ENCODE measurements at regions not wholly inside any gene's neighbourhood (a gene's known extent, or its start where the extent isn't known, plus 50 kb on each side); places are given as distances from the start of the nearest gene placed in this dataset.

DNA sequence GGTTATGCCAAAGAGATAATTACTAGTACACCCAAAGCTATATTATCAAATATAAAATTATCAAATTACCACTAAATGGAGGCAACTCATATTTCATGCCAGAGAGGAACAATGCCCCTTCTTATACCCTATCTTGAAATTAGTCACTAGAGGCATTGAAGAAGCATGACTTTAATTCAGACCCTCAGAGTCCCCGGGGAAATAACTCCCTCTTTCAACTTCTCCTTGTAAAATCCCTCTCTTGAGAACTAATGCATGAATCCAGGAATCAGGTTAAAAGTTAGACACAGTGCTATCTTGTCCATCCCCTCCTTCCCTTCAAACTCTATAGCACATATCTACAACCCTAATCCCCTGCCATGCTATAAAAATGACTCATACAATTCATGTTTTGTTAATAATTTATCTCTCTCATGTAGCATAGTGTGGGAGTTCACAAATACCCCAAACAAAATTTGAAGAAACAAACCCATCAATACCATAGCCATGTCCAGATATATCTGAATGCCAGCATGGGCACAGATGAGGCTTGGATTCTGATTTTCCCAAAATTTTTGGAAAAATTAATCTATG lies 665.4 kb downstream of the KCNA4 start:
- no peak for DNase-seq (ENCODE audit: low spot score)

- peak; percentile 62 for DNase-seq (ENCODE audit: low spot score)
Observed at GRCh38 chr11:29343465-29344333, 673.1 kb downstream of the KCNA4 start.

DNA sequence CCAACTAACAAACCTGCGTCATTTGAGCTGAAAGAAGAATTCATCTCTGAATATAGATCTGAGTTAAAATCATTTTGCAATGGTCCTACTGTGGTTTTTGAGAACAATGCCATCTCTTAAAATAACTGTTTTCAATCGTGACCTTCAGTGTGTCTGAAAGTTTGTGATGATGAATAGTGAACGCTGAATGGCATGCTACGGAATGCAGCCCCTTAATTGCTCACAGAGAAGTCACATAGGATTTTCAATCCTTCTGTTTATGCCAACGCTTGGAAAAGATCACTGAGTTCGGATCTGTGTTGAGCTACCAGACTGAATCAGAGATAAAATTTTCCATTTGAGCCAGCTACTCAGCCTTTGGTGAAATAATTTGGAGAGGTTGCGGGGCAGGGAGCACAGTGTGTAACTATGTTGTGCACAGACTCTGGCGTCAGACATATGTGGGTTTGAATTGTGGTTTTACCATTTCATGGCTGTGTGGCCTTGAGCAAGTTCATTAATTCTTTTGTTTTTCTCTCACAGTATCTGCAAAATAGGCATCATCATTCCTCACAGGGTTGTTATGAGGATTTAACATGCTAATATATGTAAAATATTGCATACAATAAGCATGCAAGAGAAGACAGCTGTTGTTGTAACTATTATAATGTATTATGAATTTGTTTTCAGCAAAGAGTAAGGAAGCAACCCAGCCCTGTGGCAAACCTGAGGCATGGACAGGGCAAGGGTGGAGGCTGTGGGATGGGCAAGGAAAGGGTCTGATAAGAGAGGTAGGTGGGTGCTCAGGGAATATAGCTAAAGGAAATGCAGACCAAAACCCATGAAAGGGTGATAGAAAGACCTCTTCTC lies 679.9 kb downstream of the KCNA4 start:
- DNase-seq (ENCODE audit: low spot score) = no peak

- DNase-seq (ENCODE audit: low spot score) = peak; percentile 67
Observed at GRCh38 chr11:29334776-29335130, 682.1 kb downstream of the KCNA4 start.

DNA sequence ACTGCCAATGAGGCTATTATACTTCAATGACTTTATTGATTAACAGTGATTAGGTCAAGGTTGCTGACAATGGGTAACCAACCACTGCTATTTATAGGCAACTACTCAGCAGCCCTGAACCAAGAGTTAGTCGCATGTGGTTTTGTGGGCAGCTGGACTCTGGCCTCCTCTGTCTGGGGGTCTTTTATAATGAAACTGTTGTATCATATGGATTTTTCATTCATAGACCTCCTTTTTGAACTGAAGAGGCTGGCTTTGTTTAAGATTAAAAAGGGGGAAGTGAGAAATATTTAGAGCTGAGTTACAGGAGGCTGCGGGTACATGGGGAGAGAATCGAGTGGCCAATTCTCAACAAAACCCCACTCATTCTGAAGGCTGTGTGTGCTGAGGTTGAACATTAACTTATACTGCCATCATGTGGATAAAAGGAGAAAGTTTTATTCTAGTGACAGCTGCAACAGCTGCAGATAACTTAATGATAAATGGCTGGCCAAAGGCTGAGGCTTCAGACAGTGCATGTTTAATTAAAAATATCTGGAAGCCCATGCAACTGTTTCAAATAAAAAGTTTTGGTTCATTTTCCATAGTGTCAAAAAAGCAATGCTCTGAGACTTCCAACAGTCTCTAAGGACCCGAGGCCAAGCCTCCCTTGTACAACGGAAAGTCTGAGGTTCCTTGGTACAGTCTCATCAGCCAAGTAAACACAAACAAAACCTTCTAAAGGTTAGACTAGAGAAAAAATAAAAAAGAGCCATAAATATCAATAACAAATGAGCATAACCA lies 682.6 kb downstream of the KCNA4 start:
- peak; percentile 82 for DNase-seq (ENCODE audit: low spot score)

- no peak for DNase-seq (ENCODE audit: low spot score)
Observed at GRCh38 chr11:29331451-29332010, 685.3 kb downstream of the KCNA4 start.

- peak; percentile 94 for DNase-seq (ENCODE audit: low spot score)
Observed at GRCh38 chr11:29328961-29329441, 687.8 kb downstream of the KCNA4 start.

- DNase-seq (ENCODE audit: low spot score) = no peak
Observed at GRCh38 chr11:29327891-29328290, 688.9 kb downstream of the KCNA4 start.

DNA sequence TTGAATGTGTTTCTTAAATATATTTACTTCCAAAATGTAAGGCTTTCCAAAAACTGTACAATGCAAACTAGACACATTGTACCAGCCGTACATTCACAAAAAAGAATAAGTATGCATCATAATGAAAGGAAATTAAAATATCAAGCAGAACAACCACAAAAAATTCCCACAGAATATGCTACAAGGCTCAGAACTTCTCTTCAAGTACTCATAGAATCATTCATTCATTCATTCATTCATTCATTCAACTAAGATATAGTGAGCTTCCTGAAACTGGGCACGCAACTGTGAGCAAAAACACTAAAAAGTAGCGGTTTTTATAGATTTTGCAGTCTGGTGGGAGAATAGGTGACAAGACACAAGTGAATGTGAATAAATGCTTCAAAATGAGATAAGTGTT lies 690.1 kb downstream of the KCNA4 start:
- no peak for DNase-seq (ENCODE audit: low spot score)

GRCh38 chr11:29324328-29324727 lies 692.5 kb downstream of the KCNA4 start:
- no peak for DNase-seq (ENCODE audit: low spot score)

- DNase-seq (ENCODE audit: low spot score) = peak; percentile 83
Observed at GRCh38 chr11:29321293-29322132, 695.3 kb downstream of the KCNA4 start.

GRCh38 chr11:29320196-29320595 lies 696.6 kb downstream of the KCNA4 start:
- DNase-seq (ENCODE audit: low spot score) = no peak

DNA sequence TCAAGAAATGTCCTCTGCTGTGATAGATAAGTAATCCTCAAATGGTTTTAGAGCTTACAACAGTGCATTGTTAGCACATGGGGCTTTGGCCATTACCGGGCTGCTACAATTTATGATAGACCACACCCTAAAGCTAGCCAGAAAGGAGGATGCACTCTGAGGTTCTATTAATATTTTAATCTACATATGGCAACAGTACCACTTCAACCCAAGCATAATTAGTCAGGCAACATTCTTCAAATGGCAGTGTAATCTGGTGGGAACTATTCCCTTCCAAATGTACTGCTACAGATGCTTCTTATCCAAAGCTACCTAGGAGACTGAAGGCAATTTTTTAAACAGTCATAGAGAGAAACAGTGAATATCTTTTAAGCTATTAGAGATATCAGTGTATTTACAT lies 697.6 kb downstream of the KCNA4 start:
- DNase-seq (ENCODE audit: low spot score) = no peak

DNA sequence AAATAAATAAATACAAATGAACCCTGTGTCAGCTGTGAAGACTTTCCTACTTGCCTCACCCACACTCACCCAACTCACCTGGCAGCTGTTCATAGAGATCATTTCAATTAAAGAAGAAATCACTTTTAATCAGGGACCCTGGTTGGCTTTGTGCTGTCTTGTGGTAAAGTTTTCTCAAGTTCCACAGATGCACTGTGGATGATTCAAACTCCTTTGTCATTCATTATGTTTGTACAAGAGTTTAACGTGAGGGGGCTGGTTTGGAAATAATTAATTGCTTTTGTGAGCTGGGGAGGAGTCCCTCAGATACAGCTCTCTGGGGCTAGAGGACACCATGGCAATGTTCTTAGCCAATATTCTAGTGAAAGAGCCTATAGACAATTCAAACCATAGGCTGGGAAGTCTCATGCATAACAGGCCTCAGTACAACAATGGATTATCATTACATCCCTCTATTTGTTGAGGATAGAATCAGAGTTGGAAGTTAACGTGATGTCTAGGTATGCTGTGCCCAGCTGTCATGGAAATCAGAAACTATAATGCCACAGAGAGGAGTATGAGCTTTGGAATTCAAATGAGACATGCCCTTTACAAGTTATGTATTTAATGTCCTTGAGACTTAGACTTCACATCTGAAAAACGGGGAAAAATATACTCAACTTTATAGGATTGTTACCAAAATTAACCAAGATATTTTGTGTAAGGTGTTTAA lies 698.5 kb downstream of the KCNA4 start:
- peak; percentile 88 for DNase-seq (ENCODE audit: low spot score)

DNA sequence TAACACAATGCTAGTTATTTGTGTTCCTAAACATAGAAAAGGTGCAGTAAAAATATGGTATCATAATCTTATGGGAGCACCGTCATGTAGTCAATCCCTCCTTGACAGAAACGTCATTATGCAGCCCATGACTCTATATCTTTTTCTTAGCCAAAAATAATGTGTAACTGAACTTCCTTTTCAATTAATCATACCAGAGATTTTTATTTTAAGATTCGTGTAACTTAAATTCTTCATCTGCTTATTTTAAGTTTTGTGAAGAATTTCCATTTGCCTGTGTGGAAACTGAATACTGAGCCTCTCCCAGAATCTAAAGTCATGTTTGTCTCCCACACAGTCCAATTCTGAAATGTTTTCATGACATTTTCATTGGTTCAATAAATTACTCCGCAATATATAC lies 699.1 kb downstream of the KCNA4 start:
- no peak for DNase-seq (ENCODE audit: low spot score)

- DNase-seq (ENCODE audit: low spot score) = no peak
Observed at GRCh38 chr11:29315275-29315674, 701.6 kb downstream of the KCNA4 start.

DNA sequence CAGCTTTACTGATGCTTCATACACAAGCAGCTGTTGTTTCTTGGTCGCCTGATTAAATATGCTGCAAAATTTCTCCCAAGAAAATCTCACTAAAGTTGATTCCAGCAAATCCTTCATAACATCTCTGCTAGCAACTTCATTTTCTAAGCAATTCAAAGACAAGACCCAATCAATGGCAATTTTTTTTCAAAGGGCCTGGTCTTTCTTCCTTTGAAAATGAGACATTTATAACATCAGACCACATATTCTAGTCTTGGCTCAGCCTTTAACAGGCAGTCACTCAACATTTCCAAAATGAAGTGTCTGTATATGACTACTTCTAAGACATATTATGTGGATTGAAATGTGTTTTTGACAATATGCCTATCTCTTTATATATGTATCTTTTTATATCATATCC lies 702.6 kb downstream of the KCNA4 start:
- no peak for DNase-seq (ENCODE audit: low spot score)

- DNase-seq (ENCODE audit: low spot score) = peak; percentile 51
Observed at GRCh38 chr11:29312812-29313211, 704.0 kb downstream of the KCNA4 start.

DNA sequence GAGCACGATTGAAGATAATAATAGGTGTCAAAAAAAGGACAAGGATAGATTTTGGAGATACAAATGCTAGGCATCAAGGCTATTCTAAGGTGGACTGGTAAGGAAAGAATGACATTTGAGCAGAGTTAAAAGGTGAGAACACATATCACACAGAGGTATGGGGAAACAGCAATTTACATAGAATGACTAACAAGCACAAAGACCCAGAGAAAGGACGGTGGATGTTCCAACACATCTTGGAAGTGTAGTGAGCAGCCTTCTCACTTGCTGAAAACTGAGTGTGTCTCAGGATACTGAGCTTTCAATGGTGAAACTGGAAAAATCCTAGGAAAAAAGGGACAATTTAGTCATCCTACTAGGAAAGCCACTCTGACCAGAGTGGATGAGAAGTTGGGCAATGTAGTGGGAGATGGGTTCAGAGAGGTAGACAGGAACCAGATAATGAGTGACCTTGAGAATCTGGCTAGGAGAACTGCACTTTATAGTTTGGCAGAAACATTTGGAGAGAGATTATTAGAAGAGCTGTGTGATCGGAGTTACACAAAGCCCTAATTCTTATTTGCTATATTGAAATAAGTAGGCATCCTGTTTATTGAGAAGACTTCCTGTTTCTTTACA lies 706.0 kb downstream of the KCNA4 start:
- peak; percentile 23 for DNase-seq (ENCODE audit: low spot score)

GRCh38 chr11:29309992-29310391 lies 706.8 kb downstream of the KCNA4 start:
- DNase-seq (ENCODE audit: low spot score) = peak; percentile 68

All from kidney tubule cell (primary cell).